ENCODE measurements at regions not wholly inside any gene's neighbourhood (a gene's known extent, or its start where the extent isn't known, plus 50 kb on each side); places are given as distances from the start of the nearest gene placed in this dataset.

- DNase-seq = no peak
These were observed 124.1 kb downstream of the NXNL2 start for GRCh38 chr9:88659126-88659525.

DNA sequence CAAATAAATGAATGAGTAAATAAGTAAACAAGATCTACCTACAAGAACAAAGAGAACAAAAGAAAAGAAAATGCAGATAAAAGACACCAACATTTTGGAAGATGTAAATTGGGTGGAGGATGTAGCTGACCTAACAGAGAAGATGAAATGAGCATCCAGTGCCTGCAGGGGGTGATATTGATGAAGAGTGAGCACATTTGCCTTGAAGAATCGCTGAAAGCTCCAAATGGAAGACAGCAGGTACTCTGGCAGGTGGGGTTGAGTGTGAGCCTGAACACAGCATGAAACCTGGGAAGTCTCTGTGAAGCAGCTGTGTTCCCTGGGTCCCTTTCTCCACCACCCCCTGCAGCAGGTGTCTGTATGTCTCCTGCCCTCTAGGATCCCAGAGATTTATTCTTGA lies 125.6 kb downstream of the NXNL2 start:
- no peak for DNase-seq

DNA sequence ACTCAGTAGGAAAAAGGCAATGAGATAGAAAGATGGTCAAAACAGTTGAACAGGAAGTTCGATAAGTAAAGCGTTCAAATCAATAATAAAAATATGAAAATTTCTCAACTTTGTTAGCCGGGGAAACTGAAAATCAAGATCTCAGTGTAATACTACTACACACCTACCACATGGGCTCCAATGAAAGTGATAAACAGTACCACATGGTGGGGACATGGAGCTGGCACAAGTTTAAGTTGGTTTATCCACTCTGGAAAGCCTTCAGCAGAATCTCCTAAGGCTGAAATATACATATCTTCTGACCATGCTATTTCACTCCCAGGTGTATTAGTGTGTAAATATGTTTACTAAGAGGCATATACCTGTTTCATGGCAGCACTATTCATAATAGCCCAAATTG lies 126.8 kb downstream of the NXNL2 start:
- no peak for DNase-seq

- no peak for DNase-seq
These were observed 128.9 kb downstream of the NXNL2 start for GRCh38 chr9:88663771-88664419.

GRCh38 chr9:88664773-88665172 lies 129.8 kb downstream of the NXNL2 start:
- no peak for DNase-seq

DNA sequence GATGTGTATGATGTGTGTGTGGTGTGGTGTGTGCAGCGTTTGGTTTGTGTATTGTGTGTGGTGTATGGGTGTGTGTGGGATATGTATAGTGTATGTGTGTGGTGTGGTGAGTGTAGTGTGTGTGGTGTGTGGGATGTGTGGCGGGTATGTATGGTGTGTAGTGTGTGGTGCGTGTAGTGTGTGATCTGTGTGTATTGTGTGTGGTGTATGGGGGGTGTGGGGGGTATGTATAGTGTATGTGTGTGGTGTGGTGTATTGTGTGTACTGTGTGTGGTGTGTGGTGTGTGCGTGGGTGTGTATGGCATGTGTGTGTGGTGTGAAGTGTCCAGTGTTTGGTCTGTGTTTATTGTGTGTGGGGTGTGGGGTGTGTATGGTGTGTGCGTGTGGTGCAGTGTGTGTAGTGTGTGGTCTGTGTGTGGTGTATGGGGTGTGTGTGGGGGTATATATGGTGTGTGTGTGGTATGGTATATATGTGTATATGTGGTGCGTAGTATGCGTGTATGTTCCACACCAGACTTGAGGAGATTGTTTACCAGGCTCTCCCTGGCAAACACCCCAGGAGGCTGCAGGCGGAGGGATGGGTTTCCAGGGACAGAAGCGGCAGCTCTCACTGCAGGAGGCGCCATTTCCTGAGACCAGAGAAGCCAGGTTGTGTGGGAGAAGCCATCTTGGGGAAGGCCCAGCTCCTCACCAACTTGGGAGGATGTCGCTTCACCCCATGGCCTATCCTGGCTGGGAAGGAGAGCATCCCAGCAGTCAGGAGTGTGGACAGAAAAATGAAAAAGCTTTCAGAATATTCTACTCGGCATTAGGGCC lies 138.1 kb downstream of the NXNL2 start:
- DNase-seq = no peak

DNA sequence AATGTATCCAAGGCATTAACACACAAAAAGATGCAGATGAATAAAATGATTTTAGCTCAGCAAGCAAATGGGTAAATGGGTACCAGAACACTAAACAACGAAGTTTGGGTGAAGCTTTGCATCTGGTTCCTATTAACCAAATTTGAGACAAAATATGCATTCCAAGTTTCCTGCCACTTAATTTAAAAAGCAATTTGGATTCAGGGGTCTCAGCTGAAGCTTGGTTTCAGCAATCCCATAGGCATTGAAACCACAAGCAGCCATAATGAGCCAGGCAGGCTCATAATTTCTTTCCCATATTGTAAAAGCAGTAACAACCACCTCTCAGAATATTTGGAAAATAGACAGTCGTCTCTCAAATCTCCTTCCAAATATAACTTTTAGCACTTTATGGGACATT lies 138.9 kb downstream of the NXNL2 start:
- no peak for DNase-seq

DNA sequence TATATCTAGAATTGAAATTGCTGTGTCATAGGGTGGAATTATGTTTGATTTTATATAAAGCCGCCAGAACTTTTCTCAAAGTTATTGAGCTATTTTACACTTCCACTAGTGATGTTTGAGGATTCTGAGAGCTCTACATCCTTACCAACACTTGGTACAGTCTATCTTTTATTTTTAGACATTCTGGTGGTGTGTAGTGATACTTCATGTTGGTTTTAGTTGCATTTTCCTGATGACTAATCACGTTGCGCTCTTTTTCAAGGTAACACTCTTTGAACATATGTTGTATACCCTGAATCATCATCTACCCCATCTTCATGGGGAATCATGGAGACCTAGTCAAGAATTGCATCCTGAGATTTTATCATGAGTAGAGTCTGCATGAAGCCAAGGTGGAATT lies 141.7 kb downstream of the NXNL2 start:
- DNase-seq = no peak

- no peak for DNase-seq
These were observed 143.0 kb downstream of the NXNL2 start for GRCh38 chr9:88678008-88678407.

DNA sequence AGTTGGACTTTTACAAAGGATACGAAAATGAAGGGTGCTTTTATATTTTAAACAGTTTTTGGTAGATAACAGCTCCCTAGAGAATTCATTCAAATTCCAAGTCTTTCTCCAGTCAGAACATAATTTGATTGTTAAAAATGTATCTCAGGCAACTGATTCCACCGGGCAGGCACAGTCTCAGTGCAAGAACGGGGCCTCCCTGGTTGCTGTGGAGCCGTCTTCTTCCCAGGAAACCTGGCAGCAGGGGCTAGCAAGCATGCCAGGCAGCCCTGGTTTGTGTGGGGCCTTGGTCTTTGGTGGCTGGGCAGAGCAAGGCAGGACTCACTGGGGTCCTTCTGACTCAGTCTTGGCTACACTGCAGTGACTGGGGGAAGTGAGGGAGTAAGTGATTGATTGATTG lies 143.5 kb downstream of the NXNL2 start:
- no peak for DNase-seq

- DNase-seq = no peak
These were observed 145.1 kb downstream of the NXNL2 start for GRCh38 chr9:88680041-88680440.

- no peak for DNase-seq
These were observed 145.7 kb downstream of the NXNL2 start for GRCh38 chr9:88680505-88681160.

GRCh38 chr9:88681434-88681833 lies 146.5 kb downstream of the NXNL2 start:
- DNase-seq = no peak

GRCh38 chr9:88682431-88682831 lies 147.5 kb downstream of the NXNL2 start:
- DNase-seq = no peak

DNA sequence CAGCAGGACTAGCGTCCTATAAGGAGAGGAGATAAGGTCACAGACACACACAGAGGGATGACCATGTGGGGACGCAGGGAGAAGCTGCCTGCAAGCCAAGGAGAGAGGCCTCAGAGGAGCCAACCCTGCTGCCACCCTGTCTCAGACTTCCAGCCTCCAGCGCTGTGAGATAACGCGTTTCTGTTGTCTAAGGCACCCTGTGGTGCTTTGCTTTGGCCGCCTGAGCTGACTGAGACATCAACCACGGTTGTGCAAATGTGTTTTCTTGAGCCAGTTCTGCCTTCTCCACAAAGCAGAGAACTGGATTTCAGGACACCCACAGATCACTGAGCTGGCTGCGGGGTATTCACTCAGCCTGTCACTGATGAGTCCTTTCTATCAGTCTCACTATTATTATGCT lies 149.1 kb downstream of the NXNL2 start:
- no peak for DNase-seq

DNA sequence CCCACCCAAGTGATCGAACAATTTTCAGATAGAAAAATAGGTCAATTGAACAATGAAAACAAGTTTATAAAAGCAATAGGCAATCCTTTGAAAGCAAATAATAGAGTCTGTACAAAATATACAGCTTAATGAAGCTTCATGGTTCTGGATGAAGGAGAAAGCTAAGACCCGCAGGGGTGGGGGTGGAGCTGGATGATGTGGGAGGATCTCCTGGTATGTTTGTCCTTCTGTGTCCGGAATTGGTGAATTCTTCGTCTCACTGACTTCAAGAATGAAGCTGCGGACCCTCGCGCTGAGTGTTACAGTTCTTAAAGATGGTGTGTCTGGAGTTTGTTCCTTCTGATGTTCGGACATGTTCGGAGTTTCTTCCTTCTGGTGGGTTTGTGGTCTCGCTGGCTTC lies 149.9 kb downstream of the NXNL2 start:
- DNase-seq = no peak

GRCh38 chr9:88685966-88686365 lies 151.0 kb downstream of the NXNL2 start:
- DNase-seq = no peak

DNA sequence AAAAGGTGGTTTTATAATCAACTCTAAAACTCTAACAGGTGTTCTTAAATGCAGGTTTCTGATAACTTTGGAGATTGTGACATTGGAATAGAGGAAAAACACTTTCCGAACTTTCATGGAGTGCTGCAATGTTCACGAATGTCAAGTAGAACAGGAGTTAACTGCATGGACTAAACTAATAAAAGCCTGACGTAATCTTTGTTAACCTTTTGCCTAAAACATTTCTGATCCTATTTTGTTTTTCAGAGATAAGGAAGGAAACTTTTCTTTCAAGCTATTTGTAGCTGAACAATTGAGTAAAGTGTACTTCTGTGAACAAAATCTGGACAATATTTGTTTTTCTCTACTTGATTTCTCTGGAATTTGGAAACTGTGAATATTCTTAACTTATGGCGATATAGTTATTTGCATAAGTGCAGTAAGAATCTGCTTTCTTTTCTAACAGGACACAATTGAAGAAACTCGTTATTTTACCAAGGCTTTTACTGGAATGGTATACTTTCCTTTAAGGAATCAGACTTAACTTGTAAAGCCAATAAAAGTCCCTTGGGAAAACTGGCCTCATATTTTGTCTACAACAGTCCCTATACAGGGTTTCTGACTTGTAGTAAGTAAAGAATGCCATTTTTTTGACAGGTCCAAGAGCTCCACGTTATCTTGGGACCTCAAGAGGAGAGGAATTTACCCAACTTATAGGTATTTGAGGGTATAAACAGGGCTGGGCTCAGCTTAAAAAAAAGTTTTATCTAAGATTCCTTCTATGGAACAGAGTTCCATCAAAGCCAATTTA lies 154.7 kb downstream of the NXNL2 start:
- DNase-seq = no peak

- DNase-seq = no peak
These were observed 155.7 kb downstream of the NXNL2 start for GRCh38 chr9:88690628-88691027.

GRCh38 chr9:88691091-88691490 lies 156.1 kb downstream of the NXNL2 start:
- DNase-seq = no peak

GRCh38 chr9:88691811-88692210 lies 156.8 kb downstream of the NXNL2 start:
- DNase-seq = no peak

DNA sequence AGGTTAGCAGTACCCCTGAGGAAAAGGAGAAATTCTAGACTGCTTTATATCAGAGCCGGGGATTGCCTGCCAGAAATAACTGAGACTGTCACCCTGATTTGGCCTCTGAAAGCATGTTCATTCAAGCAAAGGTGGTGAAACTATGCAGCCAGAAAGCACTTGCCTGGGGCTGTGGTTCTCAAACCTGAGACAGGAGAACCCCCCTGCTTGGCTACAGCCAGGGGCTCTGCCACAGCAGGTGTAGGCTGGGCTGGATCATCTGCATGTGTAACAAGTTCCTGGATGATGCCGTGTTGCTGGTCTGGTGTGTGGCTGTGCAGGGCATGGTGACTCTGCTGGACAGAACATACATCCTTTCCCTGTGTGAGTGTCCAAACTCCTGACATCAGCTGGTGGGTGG lies 157.8 kb downstream of the NXNL2 start:
- no peak for DNase-seq

DNA sequence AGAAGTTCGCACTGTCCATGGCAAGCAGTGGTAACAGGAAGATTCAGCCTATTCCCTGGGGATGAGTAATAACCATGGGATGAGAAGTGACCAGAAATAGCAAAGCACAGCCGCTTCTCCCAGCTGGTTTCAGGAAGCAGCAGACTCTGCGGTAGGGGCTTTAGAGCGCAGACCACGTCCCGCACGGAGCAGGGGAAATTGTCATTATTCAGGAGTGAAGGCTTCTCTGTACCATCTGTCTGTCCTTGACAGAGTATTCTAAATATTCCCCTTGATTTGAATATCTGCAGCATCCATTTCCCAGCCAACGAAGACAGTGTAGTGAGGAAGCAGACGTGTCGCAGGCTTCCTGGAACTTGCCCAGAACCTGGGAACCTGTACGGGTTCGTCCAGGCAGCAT lies 159.6 kb downstream of the NXNL2 start:
- DNase-seq = no peak
